ENCODE measurements at regions not wholly inside any gene's neighbourhood (a gene's known extent, or its start where the extent isn't known, plus 50 kb on each side); places are given as distances from the start of the nearest gene placed in this dataset.

GRCh38 chr7:118826246-118826645, 601.7 kb downstream of the ANKRD7 start:
- no peak for TF ChIP-seq SUZ12 (IDR thresholded peaks at IDR 0.05)
- no peak for TF ChIP-seq PKNOX1 (IDR thresholded peaks at IDR 0.05)
- TF ChIP-seq ELF4 (IDR thresholded peaks at IDR 0.05), result no peak
- no peak for TF ChIP-seq ARNT (IDR thresholded peaks at IDR 0.05)
- TF ChIP-seq HDGF (IDR thresholded peaks at IDR 0.05; ENCODE audit: borderline replicate concordance), result no peak
- no peak for TF ChIP-seq CTBP1 (IDR thresholded peaks at IDR 0.05; ENCODE audit: borderline replicate concordance)
- TF ChIP-seq SP1 (IDR thresholded peaks at IDR 0.05), result no peak
